OCI-LY3 (cell line): ENCODE measurements at regions not wholly inside any gene's neighbourhood (a gene's known extent, or its start where the extent isn't known, plus 50 kb on each side); places are given as distances from the start of the nearest gene placed in this dataset.

Experiments used
- EZH2phosphoT487 ChIP-seq: fragments of 200-600 bp; shearing (Covaris generic); IDR thresholded peaks from 2 replicates; pipeline ENCODE4 v1.6.1; 2018; ENCODE audit warnings: antibody characterized with exemption, mixed run types, low read depth
- TF ChIP-seq, protein P1 (sequence below): fragments of 200-600, 300-600 bp; sonication (generic); IDR thresholded peaks from 2 replicates; pipeline ENCODE4 v1.5.1; 2014; ENCODE audit warnings: antibody characterized with exemption, low read length, low read depth

DNA sequence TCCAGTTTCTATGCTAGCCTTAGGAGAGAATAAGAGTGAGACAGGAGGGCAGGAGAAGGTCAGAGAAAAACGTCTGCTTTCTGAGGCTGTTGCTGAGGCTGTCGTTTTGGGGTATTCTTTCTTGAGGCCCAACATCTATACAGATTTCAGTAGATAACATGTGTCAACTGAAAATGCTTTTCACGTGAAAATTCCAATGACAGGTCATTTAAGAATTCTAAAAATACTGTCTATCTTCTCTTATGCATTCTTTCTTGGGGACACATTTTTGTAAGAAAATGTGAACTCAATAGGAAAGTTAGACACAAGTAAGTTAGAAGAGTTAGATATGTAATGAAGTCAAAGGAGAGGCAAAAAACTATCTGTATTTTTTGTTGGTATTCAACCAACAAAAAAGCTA, 150.8 kb downstream of the TGFB2 start:
- TF ChIP-seq, protein P1, sequence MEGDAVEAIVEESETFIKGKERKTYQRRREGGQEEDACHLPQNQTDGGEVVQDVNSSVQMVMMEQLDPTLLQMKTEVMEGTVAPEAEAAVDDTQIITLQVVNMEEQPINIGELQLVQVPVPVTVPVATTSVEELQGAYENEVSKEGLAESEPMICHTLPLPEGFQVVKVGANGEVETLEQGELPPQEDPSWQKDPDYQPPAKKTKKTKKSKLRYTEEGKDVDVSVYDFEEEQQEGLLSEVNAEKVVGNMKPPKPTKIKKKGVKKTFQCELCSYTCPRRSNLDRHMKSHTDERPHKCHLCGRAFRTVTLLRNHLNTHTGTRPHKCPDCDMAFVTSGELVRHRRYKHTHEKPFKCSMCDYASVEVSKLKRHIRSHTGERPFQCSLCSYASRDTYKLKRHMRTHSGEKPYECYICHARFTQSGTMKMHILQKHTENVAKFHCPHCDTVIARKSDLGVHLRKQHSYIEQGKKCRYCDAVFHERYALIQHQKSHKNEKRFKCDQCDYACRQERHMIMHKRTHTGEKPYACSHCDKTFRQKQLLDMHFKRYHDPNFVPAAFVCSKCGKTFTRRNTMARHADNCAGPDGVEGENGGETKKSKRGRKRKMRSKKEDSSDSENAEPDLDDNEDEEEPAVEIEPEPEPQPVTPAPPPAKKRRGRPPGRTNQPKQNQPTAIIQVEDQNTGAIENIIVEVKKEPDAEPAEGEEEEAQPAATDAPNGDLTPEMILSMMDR, result no peak
- TF ChIP-seq EZH2phosphoT487, result no peak
